ENCODE measurements at regions not wholly inside any gene's neighbourhood (a gene's known extent, or its start where the extent isn't known, plus 50 kb on each side); places are given as distances from the start of the nearest gene placed in this dataset.

DNA sequence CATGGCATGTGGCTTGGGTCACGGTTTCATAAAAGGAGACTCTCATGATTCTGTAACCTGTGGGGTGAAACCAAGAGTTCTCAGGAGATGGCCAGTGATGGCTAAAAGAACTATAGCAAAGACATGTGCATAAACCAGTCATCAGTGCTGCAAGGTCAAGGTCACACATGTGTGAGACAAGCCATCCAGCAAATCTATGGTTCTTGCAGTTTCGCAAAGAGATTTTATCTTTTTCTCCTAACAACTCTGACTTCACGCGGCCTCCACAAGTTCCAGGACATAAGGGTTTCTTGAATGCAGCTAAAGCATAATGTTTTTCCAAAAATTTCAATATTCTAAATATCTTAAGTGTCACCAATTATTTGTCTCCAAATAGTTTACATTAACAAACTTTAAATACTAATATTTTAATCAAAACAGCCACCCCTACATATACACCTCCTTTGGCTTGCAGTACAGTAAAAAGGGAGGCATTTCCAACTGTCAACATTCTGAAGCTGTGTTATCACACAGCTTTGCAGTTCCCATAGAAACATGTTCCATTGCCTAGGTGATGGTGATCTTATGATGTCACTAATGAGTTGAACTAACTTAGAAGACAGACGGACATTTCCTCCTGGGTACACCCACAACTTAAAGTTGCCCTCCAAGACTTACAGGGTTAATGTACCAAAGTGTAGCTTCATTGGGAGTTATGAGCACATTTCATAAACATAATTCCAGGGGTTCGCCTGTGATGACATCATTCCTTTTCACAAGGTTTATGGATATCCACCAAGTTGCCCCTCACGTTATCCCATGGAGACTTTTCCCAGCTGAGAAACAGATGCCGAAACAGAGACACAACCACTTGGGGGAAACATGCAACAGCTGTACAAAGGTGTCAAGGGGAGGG, 250.9 kb upstream of the PDE10A start:
- DNase-seq (ENCODE audit: low read depth), result no peak

- DNase-seq (ENCODE audit: low read depth), result no peak
Measured at GRCh38 chr6:165910184-165910966, 247.3 kb upstream of the PDE10A start.

GRCh38 chr6:165906736-165907135, 243.7 kb upstream of the PDE10A start:
- DNase-seq (ENCODE audit: low read depth), result no peak

- DNase-seq (ENCODE audit: low read depth), result no peak
Measured at GRCh38 chr6:165905744-165906143, 242.7 kb upstream of the PDE10A start.

GRCh38 chr6:165900970-165901369, 237.9 kb upstream of the PDE10A start:
- DNase-seq (ENCODE audit: low read depth), result no peak

GRCh38 chr6:165899611-165900010, 236.6 kb upstream of the PDE10A start:
- no peak for DNase-seq (ENCODE audit: low read depth)

DNA sequence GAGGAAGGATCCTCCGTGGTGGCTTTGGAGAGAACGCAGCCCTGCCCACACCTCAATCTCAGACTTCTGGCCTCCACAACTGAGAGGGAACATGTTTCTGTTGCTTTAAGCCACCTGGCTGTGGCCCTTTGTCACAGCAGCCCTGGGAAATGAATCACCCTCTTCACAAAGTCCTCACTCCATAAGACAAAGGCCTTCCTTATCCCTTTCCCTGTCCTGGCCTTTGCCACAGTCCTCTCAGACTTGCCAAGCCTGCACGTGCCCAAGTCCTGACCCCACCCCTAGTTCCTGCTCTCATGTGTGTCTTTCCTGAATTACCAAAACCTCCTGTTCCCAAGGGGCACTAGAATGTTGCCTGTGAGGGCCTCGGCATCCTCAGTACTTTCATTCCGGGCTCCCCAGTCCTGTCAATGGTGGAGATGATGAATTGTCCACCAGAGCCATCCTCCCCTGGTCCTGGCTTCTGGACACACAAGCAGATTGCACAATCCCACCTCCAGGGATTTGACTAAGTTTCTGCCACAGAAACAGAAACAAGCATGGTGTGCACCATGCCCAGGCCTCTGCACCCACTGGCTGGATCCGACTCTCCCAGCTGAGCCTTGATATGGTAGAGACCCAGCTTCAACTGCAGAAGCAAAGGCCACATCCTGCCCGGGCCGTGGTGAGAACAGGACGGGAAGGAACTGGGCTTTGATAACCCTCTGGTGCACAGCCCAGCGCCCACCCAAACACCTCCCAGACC, 232.6 kb upstream of the PDE10A start:
- DNase-seq (ENCODE audit: low read depth), result no peak

GRCh38 chr6:165894171-165894825, 231.3 kb upstream of the PDE10A start:
- DNase-seq (ENCODE audit: low read depth), result no peak

- no peak for DNase-seq (ENCODE audit: low read depth)
Measured at GRCh38 chr6:165893431-165893830, 230.4 kb upstream of the PDE10A start.

DNA sequence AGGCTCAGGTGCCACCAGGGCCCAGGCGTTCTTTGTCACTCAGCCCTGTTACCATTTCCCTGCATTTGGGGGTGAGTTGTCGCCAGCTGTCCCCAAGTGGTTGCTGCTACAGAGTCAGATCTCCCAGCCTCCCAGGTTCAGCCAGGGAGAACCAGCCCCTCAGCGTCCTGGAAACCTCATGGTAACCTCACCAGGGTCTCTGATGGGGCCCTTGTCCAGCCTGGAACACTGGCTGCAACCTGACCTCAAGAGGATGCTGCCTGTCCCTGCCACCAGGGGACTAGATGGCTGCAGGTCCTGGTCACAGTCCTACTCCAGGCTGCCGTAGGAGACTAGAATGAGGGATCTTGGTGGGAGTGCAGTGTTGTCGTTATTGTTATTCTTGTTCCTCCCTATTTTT, 228.3 kb upstream of the PDE10A start:
- no peak for DNase-seq (ENCODE audit: low read depth)

- DNase-seq (ENCODE audit: low read depth), result no peak
Measured at GRCh38 chr6:165890404-165890735, 227.3 kb upstream of the PDE10A start.

DNA sequence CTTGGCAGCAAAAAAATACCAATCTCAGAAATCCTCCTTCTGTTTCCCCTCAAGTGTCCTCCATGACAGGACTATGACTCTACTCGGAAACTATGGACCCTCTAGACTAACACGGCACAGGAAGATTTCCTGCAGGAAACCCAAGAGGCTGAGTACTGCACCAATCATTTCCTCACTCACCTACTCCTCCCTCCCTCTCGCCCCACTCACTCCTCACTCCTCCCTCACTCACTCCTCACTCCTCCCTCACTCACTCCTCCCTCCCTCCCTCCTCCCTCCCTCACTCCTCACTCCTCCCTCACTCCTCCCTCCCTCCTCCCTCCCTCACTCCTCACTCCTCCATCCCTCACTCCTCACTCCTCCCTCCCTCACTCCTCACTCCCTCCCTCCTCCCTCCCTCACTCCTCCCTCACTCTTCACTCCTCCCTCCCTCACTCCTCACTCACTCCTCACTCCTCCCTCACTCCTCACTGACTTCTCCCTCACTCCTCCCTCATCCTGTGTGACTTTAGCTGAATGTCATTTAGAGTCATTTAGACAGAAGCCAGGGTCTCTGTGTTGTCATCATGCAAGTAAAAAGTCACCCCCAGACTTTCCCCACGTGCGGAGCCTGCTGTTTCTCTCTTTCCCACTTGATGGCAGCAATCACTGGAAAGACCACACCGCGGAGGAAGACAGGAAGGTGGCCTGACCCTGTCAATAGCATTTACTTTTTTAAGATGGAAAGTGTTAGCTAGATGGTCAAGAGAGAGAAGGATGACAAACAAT, 226.8 kb upstream of the PDE10A start:
- DNase-seq (ENCODE audit: low read depth), result no peak

DNA sequence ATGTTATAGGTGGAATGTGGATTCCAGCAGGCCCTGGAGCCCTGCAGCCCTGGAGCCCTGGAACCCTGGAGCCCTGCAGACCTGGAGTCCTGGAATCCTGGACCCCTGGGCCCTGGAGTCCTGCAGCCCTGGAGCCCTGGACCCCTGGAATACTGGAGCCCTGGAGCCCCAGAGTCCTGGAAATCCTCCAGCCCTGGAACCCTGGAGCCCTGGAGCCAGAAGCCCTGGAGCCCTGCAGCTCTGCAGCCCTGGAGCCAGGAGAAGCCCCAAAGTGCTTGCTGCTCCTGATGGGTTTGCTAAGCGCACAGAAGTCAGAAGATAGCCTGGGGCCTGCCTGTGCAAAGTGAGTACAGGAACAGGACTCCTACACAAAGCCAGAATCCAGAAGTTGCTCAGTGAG, 223.1 kb upstream of the PDE10A start:
- no peak for DNase-seq (ENCODE audit: low read depth)

- peak; percentile 51 for DNase-seq (ENCODE audit: low read depth)
Measured at GRCh38 chr6:165884813-165885765, 222.0 kb upstream of the PDE10A start.

DNA sequence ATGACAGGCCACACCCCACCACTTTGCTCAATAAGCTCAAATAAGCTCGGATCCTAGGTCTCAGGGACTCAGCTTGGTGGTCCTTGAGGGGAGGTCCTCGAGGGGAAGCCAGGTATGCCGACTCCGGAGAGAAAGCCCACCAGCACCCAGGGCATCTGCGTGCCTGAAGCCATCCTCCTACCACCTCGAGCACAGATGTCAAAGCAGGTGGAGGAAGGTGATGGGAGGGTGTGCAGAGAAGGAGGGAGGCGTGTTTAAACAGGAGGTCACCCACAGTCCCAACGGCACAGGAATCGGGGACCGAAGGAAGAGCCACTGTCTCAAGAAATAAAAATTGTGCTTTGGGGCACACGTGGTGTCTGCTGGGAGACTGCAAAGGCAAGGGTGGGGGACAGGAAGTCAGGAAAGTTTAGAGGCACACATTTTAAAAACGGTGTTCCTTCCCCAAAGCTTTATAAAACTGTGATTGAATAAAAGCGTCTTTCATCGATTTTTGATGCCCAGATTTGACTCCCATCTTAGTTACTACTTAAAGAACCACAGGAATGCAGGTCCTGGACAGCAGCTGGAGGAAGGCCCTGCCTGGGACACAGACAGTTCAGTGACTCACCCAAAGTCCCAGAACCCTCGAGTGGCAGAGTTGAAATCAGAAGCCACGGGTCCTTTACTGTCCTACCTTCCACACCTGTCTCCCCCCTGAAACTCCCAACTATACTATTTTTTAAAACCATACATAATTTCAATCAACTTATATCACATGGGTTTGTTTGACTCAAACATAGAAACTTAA, 221.0 kb upstream of the PDE10A start:
- DNase-seq (ENCODE audit: low read depth), result no peak

GRCh38 chr6:165881806-165882205, 218.8 kb upstream of the PDE10A start:
- no peak for DNase-seq (ENCODE audit: low read depth)

DNA sequence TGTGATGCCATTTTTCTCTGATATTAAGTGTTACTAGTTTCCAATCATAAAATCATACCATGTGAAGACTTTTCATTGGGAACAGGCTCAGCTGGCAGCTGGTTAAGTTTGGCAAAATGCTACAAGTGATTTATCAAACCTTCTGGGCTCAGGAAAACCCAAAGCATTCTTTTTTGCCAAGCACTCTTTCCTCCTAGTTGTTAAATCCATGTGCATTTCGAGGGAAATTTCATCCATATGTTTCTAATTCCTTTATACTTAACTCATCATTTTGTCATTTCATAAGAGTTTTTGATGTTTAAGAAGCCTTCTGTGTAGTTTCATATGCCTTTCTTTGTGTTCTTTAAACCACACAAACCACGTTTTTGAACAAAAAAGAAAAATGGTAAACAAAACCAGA, 217.6 kb upstream of the PDE10A start:
- DNase-seq (ENCODE audit: low read depth), result no peak

- no peak for DNase-seq (ENCODE audit: low read depth)
Measured at GRCh38 chr6:165877773-165878172, 214.7 kb upstream of the PDE10A start.

- no peak for DNase-seq (ENCODE audit: low read depth)
Measured at GRCh38 chr6:165877192-165877591, 214.2 kb upstream of the PDE10A start.
